KBM-7 (cell line): ENCODE measurements at regions not wholly inside any gene's neighbourhood (a gene's known extent, or its start where the extent isn't known, plus 50 kb on each side); places are given as distances from the start of the nearest gene placed in this dataset.

Experiments
- DNase-seq: peaks from one replicate; pipeline ENCODE4 v3.0.0-alpha.2; 2015
- in situ Hi-C: fragments of 300-500 bp; cut with MboI; formaldehyde crosslinking; loops from 2 replicates; pipeline ENCODE4 v1.14.3; 2020; ENCODE audit warnings: low sequenced_read_pairs, low pct_unique_long_range_greater_than_20kb, mixed read lengths

DNA sequence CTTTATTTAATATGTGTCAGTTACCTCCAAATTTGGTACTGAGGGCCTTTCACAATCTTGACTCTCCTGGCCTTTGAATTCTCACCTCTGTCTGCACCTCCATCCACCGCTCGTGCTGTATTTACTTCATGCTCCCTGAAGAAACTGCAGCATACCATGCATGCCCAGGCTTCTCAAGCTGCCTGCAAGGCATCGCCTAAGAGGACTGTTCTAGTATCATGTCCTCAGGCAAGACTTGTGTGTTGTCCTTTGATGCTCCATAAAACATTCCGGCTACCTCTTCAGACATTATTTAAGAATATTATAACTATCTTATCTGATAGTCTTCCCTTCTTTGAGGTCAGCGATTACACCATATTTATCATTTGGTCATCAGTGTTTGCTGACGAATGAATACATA is 682.5 kb downstream of the NR2F2 start:
- DNase-seq = no peak
- in situ Hi-C loops = no loop called here

DNA sequence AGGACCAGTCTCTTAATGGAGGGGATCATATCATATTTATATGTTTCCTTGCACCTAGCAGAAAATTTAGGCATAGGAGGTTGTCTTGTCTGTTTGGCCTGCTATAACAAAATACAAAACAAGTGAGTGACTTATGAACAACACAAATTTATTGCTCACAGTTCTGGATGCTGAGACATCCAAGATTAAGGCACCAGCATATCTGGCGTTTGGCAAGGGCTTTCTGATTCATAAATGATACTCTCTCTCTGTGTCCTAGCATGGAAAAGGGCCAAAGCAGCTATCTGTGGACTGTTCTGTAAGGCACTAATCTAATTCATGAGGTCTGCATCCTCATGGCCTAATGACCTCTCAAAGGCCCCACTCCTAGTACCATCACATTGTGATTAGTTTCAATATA is 683.0 kb downstream of the NR2F2 start:
- DNase-seq = no peak
- in situ Hi-C loops = no loop called here

DNA sequence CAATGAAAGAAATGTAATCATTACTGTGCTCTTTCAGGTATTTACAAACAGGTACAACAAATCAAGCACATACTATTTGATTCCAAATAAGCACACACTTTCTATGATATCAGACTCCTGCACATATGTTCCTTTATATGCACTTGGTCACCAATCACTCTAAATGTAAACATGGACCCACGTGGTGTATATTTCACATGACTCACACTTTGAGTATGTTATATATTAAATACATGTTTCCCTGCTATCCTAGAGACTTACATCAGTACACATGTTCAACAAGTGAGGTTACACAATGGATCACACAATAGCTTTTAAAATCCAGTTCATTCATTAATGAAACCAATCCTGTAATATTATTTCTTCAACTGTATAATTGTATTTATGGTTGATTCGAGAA is 683.5 kb downstream of the NR2F2 start:
- in situ Hi-C loops = no loop called here
- DNase-seq = no peak

DNA sequence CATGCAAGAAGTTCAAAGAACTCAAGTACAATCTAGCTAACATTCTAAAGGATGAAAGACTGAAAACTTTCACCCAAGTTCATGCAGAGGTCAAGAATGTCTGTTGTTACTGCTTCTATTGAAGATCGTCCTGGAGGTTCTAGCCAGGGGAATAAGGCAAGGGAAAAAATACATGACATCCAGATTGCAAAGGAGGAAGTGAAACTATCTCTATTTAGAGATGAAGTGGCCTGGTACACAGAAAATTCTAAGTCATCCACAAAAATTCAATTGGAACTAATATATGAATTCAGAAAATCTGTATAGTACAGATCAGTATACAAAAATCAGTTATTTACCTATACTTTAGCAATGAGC is 693.0 kb downstream of the NR2F2 start:
- DNase-seq = no peak
- in situ Hi-C loops = no loop called here

DNA sequence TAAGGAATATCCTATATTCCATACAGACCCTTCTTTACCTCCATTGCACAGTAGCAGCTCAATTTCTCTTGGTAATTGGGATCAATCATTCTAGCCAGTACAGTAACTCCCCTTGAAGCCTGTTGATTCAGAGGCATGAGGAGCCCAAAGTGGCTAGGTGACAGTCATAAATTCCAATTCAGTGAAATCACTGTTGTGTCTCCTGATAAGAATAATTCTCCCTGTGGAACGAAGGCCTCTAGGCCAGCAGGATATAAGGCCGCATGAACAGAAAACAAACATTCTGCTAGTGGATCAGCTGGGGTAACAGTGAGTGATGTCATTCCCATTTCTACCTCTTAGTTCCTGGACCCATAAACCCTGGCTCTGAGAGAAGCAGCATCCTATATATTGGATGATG is 696.3 kb downstream of the NR2F2 start:
- no peak for DNase-seq

DNA sequence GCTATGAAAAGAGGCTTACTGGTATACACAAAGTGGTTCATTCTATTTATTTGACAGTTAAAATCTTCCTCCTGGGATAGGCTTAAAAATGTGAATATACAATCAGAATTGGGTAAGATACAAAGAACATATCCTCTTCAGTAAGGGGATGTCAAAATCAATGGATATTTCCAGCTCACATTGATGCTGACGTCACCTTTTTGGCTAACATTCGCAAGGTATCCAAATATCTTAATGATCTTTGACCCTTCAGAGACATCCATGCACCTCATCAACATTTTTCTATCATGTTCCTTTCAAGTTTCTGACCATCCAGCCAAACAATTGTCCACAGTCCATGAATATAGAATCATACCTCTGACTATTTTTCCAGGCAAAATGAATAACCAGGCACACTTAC is 697.3 kb downstream of the NR2F2 start:
- DNase-seq = no peak
- in situ Hi-C loops = no loop called here

More for the DNA sequence above, 696.3 kb downstream of the NR2F2 start:
- in situ Hi-C loops = no loop called here

DNA sequence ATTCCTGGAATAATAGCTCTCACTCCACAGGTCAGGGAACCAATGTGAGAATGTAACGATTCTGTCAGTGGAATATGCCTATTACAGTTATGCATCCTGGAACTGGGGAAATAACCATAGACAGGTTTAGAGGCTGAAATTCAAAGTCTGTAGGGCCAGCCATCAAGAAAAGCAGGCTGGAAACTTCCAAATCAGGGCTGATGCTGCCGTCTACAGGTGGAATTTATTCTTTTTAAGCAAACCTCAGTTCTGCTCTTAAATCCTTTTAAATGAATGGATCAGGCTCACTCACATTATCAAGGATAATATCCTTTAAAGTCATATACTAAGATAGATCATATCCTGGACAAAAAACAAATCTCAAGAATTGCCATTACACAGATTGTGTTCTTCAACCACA is 699.8 kb downstream of the NR2F2 start:
- in situ Hi-C loops = no loop called here
- no peak for DNase-seq

DNA sequence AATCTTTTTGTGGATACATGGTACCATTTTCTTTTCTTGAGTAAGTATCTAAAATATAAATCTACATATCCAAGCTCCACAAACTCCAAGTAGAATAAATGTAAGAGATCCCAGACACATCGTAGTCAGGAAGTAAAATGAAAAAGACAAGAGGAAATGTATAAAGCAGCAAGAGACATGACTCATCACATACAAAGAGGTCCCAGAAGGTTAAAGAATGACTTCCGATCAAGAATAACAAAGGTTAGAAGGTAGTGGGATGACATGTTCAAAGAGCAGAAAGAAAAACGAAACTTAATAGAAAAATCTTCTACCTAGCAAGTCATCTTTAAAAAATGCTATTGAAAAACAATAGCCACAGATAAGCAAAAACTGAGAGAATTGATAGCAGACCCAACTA is 705.8 kb downstream of the NR2F2 start:
- in situ Hi-C loops = no loop called here
- DNase-seq = no peak

DNA sequence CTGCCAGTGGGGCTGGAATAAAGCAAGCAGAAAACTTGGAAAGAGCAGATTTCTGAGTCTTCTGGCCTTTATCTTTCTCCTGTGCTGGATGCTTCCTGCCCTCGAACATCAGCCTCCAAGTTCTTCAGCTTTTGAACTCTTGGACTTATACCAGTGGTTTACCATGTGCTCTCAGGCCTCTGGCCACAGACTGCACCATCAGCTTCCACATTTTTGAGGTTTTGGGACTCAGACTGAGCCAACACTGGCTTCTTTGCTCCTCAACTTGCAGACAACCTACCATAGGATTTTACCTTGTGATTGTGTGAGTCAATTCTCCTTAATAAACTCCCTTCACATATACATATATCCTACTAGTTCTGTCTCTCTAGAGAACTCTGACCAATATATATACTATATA is 706.6 kb downstream of the NR2F2 start:
- in situ Hi-C loops = no loop called here
- DNase-seq = no peak

DNA sequence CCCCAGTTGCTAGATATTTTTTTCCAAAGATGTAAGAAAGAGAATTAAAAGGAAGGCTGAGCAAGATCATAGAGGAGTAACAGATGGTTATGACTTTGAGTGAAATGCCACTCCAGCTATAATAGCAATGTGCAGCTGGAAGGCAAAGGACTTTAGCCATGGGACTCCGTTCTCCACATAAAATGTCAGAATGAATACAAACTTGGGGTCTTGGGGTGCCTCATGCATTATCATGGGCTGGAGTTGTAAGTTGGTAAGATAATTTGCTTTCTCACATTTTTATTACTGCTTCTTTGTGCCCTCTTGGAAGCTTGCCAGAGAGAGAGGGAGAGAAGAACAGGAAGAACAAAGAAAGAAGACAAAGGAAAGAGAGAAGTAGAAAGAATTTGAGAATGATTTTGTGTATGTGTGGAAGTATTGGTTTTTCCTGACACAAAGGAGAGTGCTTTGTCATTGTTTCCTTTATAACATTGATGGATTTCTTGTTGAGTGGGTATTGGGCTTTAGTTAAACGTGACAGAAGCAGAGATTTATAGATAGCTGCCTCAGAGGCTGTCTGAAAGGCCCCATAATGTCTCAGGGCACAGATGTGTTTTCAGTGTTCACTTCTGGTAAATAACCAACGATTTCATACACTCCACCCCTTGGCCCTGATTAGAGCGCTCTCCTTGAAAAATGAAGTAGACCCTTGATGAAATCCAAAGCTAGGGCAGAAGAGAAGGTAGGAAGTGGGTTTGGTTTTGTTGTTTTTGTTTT is 715.3 kb downstream of the NR2F2 start:
- in situ Hi-C loops = no loop called here
- DNase-seq = no peak

DNA sequence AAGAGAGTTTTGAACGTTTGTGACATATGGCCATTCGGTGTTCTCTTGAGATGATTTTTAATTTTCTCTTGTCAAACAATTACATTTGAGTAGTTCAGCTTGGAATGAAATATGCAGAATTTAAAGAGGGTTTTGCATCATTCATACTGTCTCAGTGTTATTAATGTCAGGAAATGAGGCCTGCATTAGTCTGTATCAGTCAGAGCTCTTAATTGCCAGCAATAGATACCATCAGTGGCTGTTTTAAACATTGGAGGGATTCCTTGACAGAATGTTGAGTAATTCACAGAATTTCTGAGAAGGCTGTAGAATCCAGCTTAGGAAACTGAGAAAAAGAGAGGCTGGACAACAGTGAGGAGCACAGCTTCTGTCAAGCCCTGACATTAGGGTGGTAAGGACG is 722.0 kb downstream of the NR2F2 start:
- DNase-seq = no peak
- in situ Hi-C loops = no loop called here

DNA sequence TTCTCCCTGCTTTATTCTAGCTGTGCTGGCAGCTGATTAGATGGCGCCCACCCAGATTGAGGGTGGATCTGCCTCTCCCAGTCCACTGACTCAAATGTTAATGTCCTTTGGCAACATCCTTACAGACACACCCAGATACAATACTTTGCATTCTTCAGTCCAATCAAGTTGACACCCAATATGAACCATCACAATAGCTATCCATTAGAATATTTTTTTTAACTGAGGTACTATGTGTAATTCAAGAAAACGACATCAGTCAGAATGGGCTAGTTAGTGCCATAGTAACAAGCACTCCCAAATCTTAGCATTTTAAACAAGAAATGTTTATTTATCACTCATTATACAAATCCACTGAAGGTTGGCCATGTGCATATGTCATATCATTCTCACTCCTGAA is 723.1 kb downstream of the NR2F2 start:
- DNase-seq = no peak
- in situ Hi-C loops = no loop called here

DNA sequence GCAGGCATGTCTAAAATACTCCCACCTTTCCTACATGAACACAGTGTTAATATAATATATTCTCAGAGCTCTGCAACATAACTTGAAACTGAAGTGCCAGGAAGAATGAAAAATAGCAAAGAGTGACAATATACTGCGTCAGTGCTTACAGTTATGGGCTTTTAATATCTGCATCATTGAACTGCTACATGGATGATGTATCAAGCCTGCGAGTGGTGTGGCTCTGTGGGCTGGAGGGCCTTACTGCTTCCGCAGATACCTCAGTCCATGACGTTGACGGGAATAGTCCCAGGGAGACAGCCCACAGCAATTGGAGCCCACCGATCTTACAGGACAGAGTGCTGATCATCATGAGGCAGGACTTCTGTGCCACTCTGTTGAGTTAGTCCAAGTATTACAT is 727.0 kb downstream of the NR2F2 start:
- DNase-seq = no peak
- in situ Hi-C loops = no loop called here

DNA sequence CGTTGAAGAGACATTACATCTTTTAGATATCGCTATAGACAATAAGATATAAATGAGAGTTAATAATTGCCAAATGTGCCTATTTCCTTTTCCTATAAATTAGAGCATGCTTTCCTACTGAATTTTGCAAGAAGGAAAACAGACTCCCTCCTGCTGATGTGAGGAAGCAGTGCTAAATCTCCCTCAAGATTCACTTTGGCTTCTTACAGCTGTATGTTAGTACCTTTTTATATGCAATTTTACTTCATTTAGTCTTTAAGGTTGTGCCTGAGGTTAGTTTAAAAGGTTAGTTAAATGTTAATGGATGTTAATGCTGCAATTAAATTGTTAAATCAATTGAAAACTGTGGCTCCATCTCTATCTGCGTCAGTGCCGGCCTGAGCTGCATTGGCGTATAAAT is 728.8 kb downstream of the NR2F2 start:
- in situ Hi-C loops = no loop called here
- DNase-seq = no peak

DNA sequence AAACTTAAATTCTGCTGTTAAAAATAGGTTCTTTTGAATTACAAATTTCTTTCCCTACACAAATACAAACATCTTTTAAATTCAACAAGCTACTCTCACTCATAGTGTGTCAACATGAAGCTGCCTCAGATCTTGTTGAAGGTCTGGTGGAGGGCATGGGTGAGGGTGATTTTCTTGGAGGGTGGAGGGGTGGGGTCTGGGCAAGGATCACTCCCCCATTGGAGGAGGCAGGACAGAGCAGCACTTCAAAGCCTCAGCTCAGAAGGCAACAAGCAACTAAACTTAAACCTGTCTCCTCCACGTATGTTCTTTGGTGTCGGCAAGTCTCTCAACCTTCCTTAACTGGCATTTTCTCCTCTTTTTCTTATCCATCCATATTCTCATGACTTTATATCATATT is 730.9 kb downstream of the NR2F2 start:
- DNase-seq = no peak
- in situ Hi-C loops = no loop called here

DNA sequence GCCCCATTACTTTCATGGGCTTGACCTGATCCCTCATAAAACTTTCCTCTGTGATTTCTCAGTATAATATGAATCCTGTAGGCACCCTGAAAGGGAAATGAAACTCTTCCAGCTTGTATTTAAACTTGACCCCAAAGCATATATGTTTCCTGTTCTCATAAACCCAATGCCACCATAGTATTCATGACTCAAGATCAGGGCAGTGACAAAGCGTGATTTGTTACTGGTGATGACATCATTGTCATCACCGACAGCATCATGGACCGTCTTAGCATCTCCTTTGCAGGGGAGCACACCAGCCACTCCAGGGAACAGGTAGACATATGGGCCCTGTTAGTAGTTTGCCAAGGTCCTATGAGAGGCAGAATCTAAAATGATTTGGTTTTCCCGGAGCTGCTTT is 741.2 kb downstream of the NR2F2 start:
- in situ Hi-C loops = no loop called here
- no peak for DNase-seq

DNA sequence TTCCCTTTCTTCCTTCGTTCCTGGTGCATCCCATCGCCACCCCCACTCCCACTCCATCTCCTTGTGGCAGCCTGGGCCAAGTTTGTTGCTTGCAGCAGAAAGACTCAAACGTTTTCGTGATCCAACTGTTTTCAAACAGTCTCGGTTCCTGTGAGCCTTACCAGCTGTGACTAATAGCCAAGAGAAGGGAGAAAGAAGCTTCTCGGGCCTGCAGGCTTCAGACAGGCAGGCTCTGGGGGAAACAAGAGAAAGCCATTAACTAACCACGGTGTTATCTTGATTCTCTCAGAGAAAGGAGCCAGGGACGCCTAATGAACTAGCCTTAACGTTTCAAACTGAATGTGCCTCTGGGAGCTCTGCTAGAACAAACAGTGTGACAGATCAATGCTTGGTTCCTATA is 742.0 kb downstream of the NR2F2 start:
- DNase-seq = no peak
- in situ Hi-C loops = no loop called here

DNA sequence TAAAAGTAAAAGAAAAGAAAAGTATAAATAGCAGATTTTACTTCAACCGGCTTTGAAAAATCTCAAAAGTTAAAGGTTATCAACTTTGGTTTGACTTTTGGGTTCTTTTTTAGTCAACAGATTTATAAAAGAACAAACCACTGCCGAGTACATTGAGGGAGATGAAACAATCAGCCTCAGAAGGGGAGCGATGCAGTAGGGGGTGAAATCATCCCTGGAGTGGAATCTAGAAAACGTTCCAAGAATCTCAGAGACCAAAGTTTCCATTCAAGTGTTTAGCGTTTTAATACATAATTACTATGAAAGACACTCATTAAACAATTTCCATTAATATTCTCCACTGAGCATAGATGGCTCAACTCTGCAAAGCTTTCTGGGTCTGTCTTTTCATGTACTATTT is 745.5 kb downstream of the NR2F2 start:
- DNase-seq = no peak
- in situ Hi-C loops = no loop called here

DNA sequence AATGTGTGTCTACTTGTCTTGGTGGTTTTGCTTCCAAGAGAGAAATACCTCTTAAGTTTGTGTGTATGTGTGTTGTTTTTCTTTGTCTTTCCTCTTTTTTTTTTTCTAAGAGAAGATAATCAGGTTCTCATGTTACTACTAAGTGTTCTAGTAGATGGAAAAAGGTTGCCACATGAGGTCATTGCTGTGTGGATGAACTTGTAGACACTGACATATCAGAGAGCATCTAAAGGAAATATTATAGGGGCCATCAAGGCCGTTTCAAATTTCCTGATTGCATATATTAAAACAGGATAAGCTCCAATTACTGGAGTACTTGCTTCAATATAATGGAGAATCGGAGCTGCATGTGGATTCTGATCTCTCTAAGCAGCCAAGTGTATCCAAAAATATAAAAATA is 747.5 kb downstream of the NR2F2 start:
- in situ Hi-C loops = no loop called here
- no peak for DNase-seq

DNA sequence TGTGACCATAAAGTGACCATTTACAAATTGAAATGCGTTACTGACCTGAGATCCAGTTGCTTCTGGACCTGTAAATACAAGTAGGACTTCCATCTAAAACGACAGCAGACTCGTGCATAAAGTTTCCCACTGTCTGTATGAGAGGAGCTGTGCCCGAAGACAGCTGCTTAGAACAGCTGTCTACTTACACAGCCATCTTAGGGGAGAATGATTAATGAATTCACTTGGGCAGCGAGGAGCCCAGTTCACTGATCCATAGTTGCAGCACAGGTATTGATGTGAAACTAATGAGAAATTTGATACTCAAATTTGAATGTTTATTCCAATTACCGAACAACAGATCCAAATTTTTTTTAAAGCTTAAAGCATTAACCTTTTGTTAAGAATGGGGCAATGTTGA is 748.1 kb downstream of the NR2F2 start:
- no peak for DNase-seq
- in situ Hi-C loops = no loop called here

DNA sequence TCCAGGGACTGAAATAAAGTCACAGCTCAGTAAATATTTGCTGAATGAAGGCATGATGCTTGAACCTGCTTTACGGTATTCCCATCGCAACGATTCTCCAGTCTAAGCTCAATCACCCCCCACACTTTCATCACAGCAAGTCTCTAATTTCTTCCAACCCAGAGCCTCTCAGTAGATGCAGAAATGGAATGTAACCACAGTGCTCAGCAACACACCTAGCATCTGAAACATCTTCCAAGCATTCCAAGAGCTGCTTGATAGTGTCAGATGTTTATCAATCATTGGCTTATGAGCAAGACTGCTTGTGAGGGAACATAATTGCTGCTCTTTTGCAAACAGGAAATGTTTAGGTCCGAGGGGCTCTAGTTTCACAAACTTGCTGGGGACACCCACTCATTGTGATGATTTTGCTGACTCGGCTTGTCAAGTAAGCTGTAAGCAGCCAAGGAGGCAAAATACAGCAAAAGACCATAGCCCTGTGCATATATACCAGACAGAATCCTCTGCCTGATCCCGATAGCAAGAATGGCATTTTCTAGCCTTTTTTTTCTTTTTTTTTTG is 751.2 kb downstream of the NR2F2 start:
- in situ Hi-C loops = no loop called here

More for the DNA sequence above, 751.2 kb downstream of the NR2F2 start:
- DNase-seq = no peak
